Activated CD4-positive, alpha-beta T cell treated with anti-CD3 and anti-CD28 coated beads, Interleukin-2, amount 10 ng/mL, durations not matched to agents 7 days and 5 days (primary cell): ENCODE measurements at regions not wholly inside any gene's neighbourhood (a gene's known extent, or its start where the extent isn't known, plus 50 kb on each side); places are given as distances from the start of the nearest gene placed in this dataset.
A peak's percentile ranks its signal among the peaks of the same experiment; 100 is the strongest.

Experiments
- CTCF ChIA-PET: fragments of 350-600 bp; sonication (Branson Sonifier 250); formaldehyde crosslinking; loops from one replicate; lab custom pipeline; 2021; ENCODE audit warnings: antibody characterized with exemption; lab: Charles Lee
- POLR2A ChIA-PET: fragments of 350-600 bp; sonication (Branson Sonifier 250); formaldehyde crosslinking; loops from one replicate; lab custom pipeline; 2021; ENCODE audit warnings: antibody characterized with exemption; lab: Charles Lee
- DNase-seq: peaks from one replicate; pipeline ENCODE4 v3.0.0-alpha.2; 2020
- H3K27ac Mint-ChIP-seq: one replicate; pipeline ENCODE4 v1.8.0; 2021; ENCODE audit warnings: mild to moderate bottlenecking, moderate library complexity, mixed read lengths
- H3K27me3 Mint-ChIP-seq: one replicate; pipeline ENCODE4 v1.8.0; 2021; ENCODE audit warnings: mixed read lengths
- H3K36me3 Mint-ChIP-seq: one replicate; pipeline ENCODE4 v1.8.0; 2021; ENCODE audit warnings: low read depth, mixed read lengths
- H3K4me1 Mint-ChIP-seq: one replicate; pipeline ENCODE4 v1.8.0; 2021; ENCODE audit warnings: mixed read lengths
- H3K4me3 Mint-ChIP-seq: one replicate; pipeline ENCODE4 v1.8.0; 2021; ENCODE audit warnings: mild to moderate bottlenecking, moderate library complexity, mixed read lengths
- H3K9me3 Mint-ChIP-seq: one replicate; pipeline ENCODE4 v1.8.0; 2021; ENCODE audit warnings: mixed read lengths

GRCh38 chr15:100780208-100780800 is 99.3 kb upstream of the ALDH1A3 start:
- no peak overlapping the region for H3K27ac Mint-ChIP-seq
- no peaks in the 10 kb centered on the region for H3K36me3 Mint-ChIP-seq
- H3K4me1 Mint-ChIP-seq, result no peaks in the 10 kb centered on the region
- ChIA-PET POLR2A (no interaction called here), CTCF (no interaction called here)
- H3K27me3 Mint-ChIP-seq, result no peaks in the 10 kb centered on the region
- peaks cover 3% of the 10 kb centered on the region for H3K9me3 Mint-ChIP-seq
- no peak overlapping the region for H3K4me3 Mint-ChIP-seq
- DNase-seq, result peak; percentile 3

GRCh38 chr15:100781061-100781960 is 98.3 kb upstream of the ALDH1A3 start:
- no peaks in the 10 kb centered on the region for H3K9me3 Mint-ChIP-seq
- DNase-seq, result peak; percentile 1
- H3K27me3 Mint-ChIP-seq, result no peaks in the 10 kb centered on the region
- H3K27ac Mint-ChIP-seq, result no peak overlapping the region
- ChIA-PET CTCF (no interaction called here), POLR2A (no interaction called here)
- H3K4me1 Mint-ChIP-seq, result no peaks in the 10 kb centered on the region
- no peak overlapping the region for H3K4me3 Mint-ChIP-seq
- H3K36me3 Mint-ChIP-seq, result no peaks in the 10 kb centered on the region

GRCh38 chr15:100781961-100782530 is 97.6 kb upstream of the ALDH1A3 start:
- no peaks in the 10 kb centered on the region for H3K4me1 Mint-ChIP-seq
- no peak for DNase-seq
- no peak overlapping the region for H3K4me3 Mint-ChIP-seq
- H3K36me3 Mint-ChIP-seq, result no peaks in the 10 kb centered on the region
- no peaks in the 10 kb centered on the region for H3K9me3 Mint-ChIP-seq
- no peak overlapping the region for H3K27ac Mint-ChIP-seq
- ChIA-PET POLR2A (no interaction called here), CTCF (no interaction called here)
- no peaks in the 10 kb centered on the region for H3K27me3 Mint-ChIP-seq

GRCh38 chr15:100783291-100783690 is 96.3 kb upstream of the ALDH1A3 start:
- Mint-ChIP-seq H3K4me3 (no peak overlapping the region), H3K4me1 (no peaks in the 10 kb centered on the region), H3K27ac (no peak overlapping the region), H3K27me3 (no peaks in the 10 kb centered on the region), H3K36me3 (no peaks in the 10 kb centered on the region), H3K9me3 (no peaks in the 10 kb centered on the region)
- ChIA-PET POLR2A (no interaction called here), CTCF (interaction anchor here (1.1 to 1.6 kb wide), 2 partner anchors 14 to 24 kb away, joined by 3 read pairs; no protein-coding TSS in a partner anchor)
- peak; percentile 3 for DNase-seq

- CTCF ChIA-PET, result interaction anchor here (1.1 to 1.6 kb wide), 2 partner anchors 15 to 24 kb away, joined by 3 read pairs; no protein-coding TSS in a partner anchor
- Mint-ChIP-seq H3K4me1 (no peaks in the 10 kb centered on the region), H3K27ac (no peak overlapping the region), H3K27me3 (no peaks in the 10 kb centered on the region), H3K4me3 (no peak overlapping the region), H3K36me3 (no peaks in the 10 kb centered on the region), H3K9me3 (no peaks in the 10 kb centered on the region)
- no peak for DNase-seq
- POLR2A ChIA-PET, result no interaction called here
Observed at GRCh38 chr15:100783760-100784492, 95.7 kb upstream of the ALDH1A3 start.

- ChIA-PET CTCF (interaction anchor here (1.6 kb wide), 1 partner anchor 15 kb away, joined by 3 read pairs; no protein-coding TSS in a partner anchor), POLR2A (no interaction called here)
- DNase-seq, result peak; percentile 3
- Mint-ChIP-seq H3K4me3 (no peak overlapping the region), H3K36me3 (no peaks in the 10 kb centered on the region), H3K27me3 (no peaks in the 10 kb centered on the region), H3K4me1 (no peaks in the 10 kb centered on the region), H3K9me3 (no peaks in the 10 kb centered on the region), H3K27ac (no peak overlapping the region)
Observed at GRCh38 chr15:100784493-100785180, 95.0 kb upstream of the ALDH1A3 start.

- H3K27me3 Mint-ChIP-seq, result no peaks in the 10 kb centered on the region
- DNase-seq, result peak; percentile 2
- no peak overlapping the region for H3K4me3 Mint-ChIP-seq
- H3K4me1 Mint-ChIP-seq, result no peaks in the 10 kb centered on the region
- POLR2A ChIA-PET, result no interaction called here
- CTCF ChIA-PET, result no interaction called here
- H3K36me3 Mint-ChIP-seq, result no peaks in the 10 kb centered on the region
- H3K27ac Mint-ChIP-seq, result no peak overlapping the region
- no peaks in the 10 kb centered on the region for H3K9me3 Mint-ChIP-seq
Observed at GRCh38 chr15:100785181-100786138, 94.2 kb upstream of the ALDH1A3 start.

- H3K9me3 Mint-ChIP-seq, result no peaks in the 10 kb centered on the region
- H3K36me3 Mint-ChIP-seq, result no peaks in the 10 kb centered on the region
- H3K27me3 Mint-ChIP-seq, result peaks cover 3% of the 10 kb centered on the region
- H3K27ac Mint-ChIP-seq, result no peak overlapping the region
- ChIA-PET CTCF (no interaction called here), POLR2A (no interaction called here)
- no peaks in the 10 kb centered on the region for H3K4me1 Mint-ChIP-seq
- no peak for DNase-seq
- no peak overlapping the region for H3K4me3 Mint-ChIP-seq
Observed at GRCh38 chr15:100786139-100786531, 93.5 kb upstream of the ALDH1A3 start.

- no peaks in the 10 kb centered on the region for H3K9me3 Mint-ChIP-seq
- H3K27me3 Mint-ChIP-seq, result peaks cover 6% of the 10 kb centered on the region
- no peaks in the 10 kb centered on the region for H3K4me1 Mint-ChIP-seq
- no peak overlapping the region for H3K27ac Mint-ChIP-seq
- ChIA-PET CTCF (no interaction called here), POLR2A (no interaction called here)
- peak; percentile 1 for DNase-seq
- H3K4me3 Mint-ChIP-seq, result no peak overlapping the region
- H3K36me3 Mint-ChIP-seq, result no peaks in the 10 kb centered on the region
Observed at GRCh38 chr15:100786901-100787566, 92.6 kb upstream of the ALDH1A3 start.

GRCh38 chr15:100787567-100788417 is 91.8 kb upstream of the ALDH1A3 start:
- H3K36me3 Mint-ChIP-seq, result no peaks in the 10 kb centered on the region
- POLR2A ChIA-PET, result no interaction called here
- DNase-seq, result peak; percentile 4

More at GRCh38 chr15:100787567-100788417, 91.8 kb upstream of the ALDH1A3 start:
- H3K9me3 Mint-ChIP-seq, result no peaks in the 10 kb centered on the region
- CTCF ChIA-PET, result interaction anchor here (0.8 kb wide), 1 partner anchor 24 kb away, joined by 3 read pairs; no protein-coding TSS in a partner anchor
- no peaks in the 10 kb centered on the region for H3K4me1 Mint-ChIP-seq
- peaks cover 9% of the 10 kb centered on the region for H3K27me3 Mint-ChIP-seq
- no peak overlapping the region for H3K4me3 Mint-ChIP-seq
- H3K27ac Mint-ChIP-seq, result no peak overlapping the region
